ENCODE measurements at regions not wholly inside any gene's neighbourhood (a gene's known extent, or its start where the extent isn't known, plus 50 kb on each side); places are given as distances from the start of the nearest gene placed in this dataset.

DNA sequence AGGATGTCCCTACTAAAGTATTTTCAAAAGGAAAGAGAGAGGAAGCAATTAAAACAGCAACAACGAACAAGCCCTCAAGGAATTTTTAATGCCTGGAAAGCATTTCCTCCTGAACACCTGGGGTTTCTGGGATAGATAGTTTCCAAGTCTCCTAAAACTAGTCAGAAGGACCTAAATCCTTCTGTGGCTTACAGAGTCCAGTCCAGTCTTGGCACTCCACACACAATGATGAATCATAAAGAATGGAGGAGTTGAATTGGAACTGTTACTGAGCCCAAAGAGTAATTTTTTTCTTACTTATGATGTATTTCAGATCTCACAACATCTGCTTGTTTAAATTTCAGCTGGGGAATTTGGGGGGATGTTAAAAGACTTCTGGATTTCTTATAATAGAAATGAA, 144.6 kb upstream of the SETBP1 start:
- no peak overlapping the region for H3K27ac ChIP-seq (ENCODE audit: control insufficient read depth, insufficient read depth, low read length)
- H3K4me3 ChIP-seq (ENCODE audit: control insufficient read depth in 2 of 3, extremely low read depth in 1 of 3, insufficient read depth in 2 of 3, low read depth in 1 of 3, low read length in 3 of 3) = no peak overlapping the region
- H3K9ac ChIP-seq (ENCODE audit: control insufficient read depth, extremely low read depth, insufficient read depth, low read length) = no peak overlapping the region
- H3K9me3 ChIP-seq (ENCODE audit: control insufficient read depth, low read depth, low read length) = no peaks in the 10 kb centered on the region
- no peaks in the 10 kb centered on the region for H3K79me2 ChIP-seq (ENCODE audit: control insufficient read depth, insufficient read depth, low read length)
- H3K9me1 ChIP-seq (ENCODE audit: control insufficient read depth, extremely low read depth, insufficient read depth, low read length) = no peaks in the 10 kb centered on the region
- H3K4me1 ChIP-seq (ENCODE audit: control insufficient read depth, extremely low read depth, insufficient read depth, low read length) = peaks cover 22% of the 10 kb centered on the region
- peak overlapping the region; percentile 25 for H3K4me2 ChIP-seq (ENCODE audit: control insufficient read depth, extremely low read depth, insufficient read depth, low read depth, low read length)
- DNase-seq (ENCODE audit: low read depth, low spot score) = peak; percentile 21
- no peak overlapping the region for H2AFZ ChIP-seq (ENCODE audit: control insufficient read depth, low read length)
- H4K20me1 ChIP-seq (ENCODE audit: control insufficient read depth, extremely low read depth, insufficient read depth, low read length) = no peaks in the 10 kb centered on the region
- H3K27me3 ChIP-seq (ENCODE audit: control insufficient read depth, extremely low read depth, insufficient read depth, low read length) = no peaks in the 10 kb centered on the region
- TF ChIP-seq EZH2 (IDR thresholded peaks at IDR 0.05; ENCODE audit: low read length) = no peak
- TF ChIP-seq, protein P1, sequence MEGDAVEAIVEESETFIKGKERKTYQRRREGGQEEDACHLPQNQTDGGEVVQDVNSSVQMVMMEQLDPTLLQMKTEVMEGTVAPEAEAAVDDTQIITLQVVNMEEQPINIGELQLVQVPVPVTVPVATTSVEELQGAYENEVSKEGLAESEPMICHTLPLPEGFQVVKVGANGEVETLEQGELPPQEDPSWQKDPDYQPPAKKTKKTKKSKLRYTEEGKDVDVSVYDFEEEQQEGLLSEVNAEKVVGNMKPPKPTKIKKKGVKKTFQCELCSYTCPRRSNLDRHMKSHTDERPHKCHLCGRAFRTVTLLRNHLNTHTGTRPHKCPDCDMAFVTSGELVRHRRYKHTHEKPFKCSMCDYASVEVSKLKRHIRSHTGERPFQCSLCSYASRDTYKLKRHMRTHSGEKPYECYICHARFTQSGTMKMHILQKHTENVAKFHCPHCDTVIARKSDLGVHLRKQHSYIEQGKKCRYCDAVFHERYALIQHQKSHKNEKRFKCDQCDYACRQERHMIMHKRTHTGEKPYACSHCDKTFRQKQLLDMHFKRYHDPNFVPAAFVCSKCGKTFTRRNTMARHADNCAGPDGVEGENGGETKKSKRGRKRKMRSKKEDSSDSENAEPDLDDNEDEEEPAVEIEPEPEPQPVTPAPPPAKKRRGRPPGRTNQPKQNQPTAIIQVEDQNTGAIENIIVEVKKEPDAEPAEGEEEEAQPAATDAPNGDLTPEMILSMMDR (optimal IDR thresholded peaks at IDR 0.05 in 1 of 3, IDR thresholded peaks at IDR 0.05 in 1 of 3, conservative IDR thresholded peaks at IDR 0.05 in 1 of 3; ENCODE audit: extremely low read depth in 1 of 3, insufficient read depth in 2 of 3, low read length in 3 of 3) = no peak
- no peaks in the 10 kb centered on the region for H3K36me3 ChIP-seq (ENCODE audit: control insufficient read depth in 2 of 2, extremely low read depth in 1 of 2, insufficient read depth in 2 of 2, low read length in 2 of 2)
- FAIRE-seq = peak; percentile 79
- dilution Hi-C loops (cut with MboI; ENCODE audit: extremely low pct_ligation_motif_present, low sequenced_read_pairs) = no loop called here

DNA sequence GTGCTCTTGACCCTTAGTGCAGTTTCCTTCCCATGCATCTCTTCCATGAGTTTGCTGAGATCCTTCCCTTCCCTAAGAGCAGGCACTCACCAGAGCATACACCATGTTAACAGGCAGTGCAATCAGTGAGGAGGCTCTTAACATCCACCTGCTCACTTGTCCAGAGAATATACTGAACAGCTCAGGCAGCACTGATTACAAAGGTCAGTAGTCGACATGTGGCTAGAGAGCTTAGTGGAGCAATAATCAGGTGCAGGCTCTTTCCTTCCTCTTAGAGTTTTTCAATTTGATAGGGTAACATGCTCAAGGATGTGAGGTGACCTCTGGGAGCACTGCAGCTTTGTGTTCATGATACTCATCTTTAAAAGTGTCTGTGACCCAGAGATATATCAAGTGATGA, 144.1 kb upstream of the SETBP1 start:
- DNase-seq (ENCODE audit: low read depth, low spot score) = no peak
- Histone ChIP-seq H3K4me1 (ENCODE audit: control insufficient read depth, extremely low read depth, insufficient read depth, low read length) (peaks cover 22% of the 10 kb centered on the region), H3K27ac (ENCODE audit: control insufficient read depth, insufficient read depth, low read length) (no peak overlapping the region), H3K9me1 (ENCODE audit: control insufficient read depth, extremely low read depth, insufficient read depth, low read length) (no peaks in the 10 kb centered on the region), H2AFZ (ENCODE audit: control insufficient read depth, low read length) (no peak overlapping the region), H4K20me1 (ENCODE audit: control insufficient read depth, extremely low read depth, insufficient read depth, low read length) (no peaks in the 10 kb centered on the region), H3K27me3 (ENCODE audit: control insufficient read depth, extremely low read depth, insufficient read depth, low read length) (no peaks in the 10 kb centered on the region), H3K79me2 (ENCODE audit: control insufficient read depth, insufficient read depth, low read length) (no peaks in the 10 kb centered on the region), H3K4me2 (ENCODE audit: control insufficient read depth, extremely low read depth, insufficient read depth, low read depth, low read length) (no peak overlapping the region), H3K9me3 (ENCODE audit: control insufficient read depth, low read depth, low read length) (no peaks in the 10 kb centered on the region), H3K9ac (ENCODE audit: control insufficient read depth, extremely low read depth, insufficient read depth, low read length) (no peak overlapping the region), H3K4me3 (ENCODE audit: control insufficient read depth in 2 of 3, extremely low read depth in 1 of 3, insufficient read depth in 2 of 3, low read depth in 1 of 3, low read length in 3 of 3) (no peak overlapping the region), H3K36me3 (ENCODE audit: control insufficient read depth in 2 of 2, extremely low read depth in 1 of 2, insufficient read depth in 2 of 2, low read length in 2 of 2) (no peaks in the 10 kb centered on the region)
- dilution Hi-C loops (cut with MboI; ENCODE audit: extremely low pct_ligation_motif_present, low sequenced_read_pairs) = no loop called here
- no peak for FAIRE-seq
- TF ChIP-seq, protein P1 (optimal IDR thresholded peaks at IDR 0.05 in 1 of 3, IDR thresholded peaks at IDR 0.05 in 1 of 3, conservative IDR thresholded peaks at IDR 0.05 in 1 of 3; ENCODE audit: extremely low read depth in 1 of 3, insufficient read depth in 2 of 3, low read length in 3 of 3) = no peak
- TF ChIP-seq EZH2 (IDR thresholded peaks at IDR 0.05; ENCODE audit: low read length) = no peak

Measured in keratinocyte (primary cell).